Endothelial cell (in vitro differentiated cells): ENCODE measurements at regions not wholly inside any gene's neighbourhood (a gene's known extent, or its start where the extent isn't known, plus 50 kb on each side); places are given as distances from the start of the nearest gene placed in this dataset.
"Not testable (repeated sequence)": the region's sequence is repeated elsewhere in the genome, so short reads cannot be mapped to it uniquely, and the experiment has no call there.

ENCODE experiments used
- DNase-seq: peaks from one replicate; pipeline ENCODE4 v3.0.0; 2021; ENCODE audit warnings: low spot score
- H3K27ac Mint-ChIP-seq: one replicate; pipeline ENCODE4 v1.8.0; 2021; ENCODE audit warnings: mixed read lengths, inconsistent platforms; ENCODE audit not compliant: unreplicated experiment
- H3K27me3 Mint-ChIP-seq: one replicate; pipeline ENCODE4 v1.8.0; 2021; ENCODE audit warnings: mild to moderate bottlenecking, moderate library complexity, mixed read lengths, inconsistent platforms; ENCODE audit not compliant: unreplicated experiment
- H3K36me3 Mint-ChIP-seq: one replicate; pipeline ENCODE4 v1.8.0; 2021; ENCODE audit warnings: mild to moderate bottlenecking, low read depth, mixed read lengths, inconsistent platforms; ENCODE audit not compliant: unreplicated experiment
- H3K4me1 Mint-ChIP-seq: one replicate; pipeline ENCODE4 v1.8.0; 2021; ENCODE audit warnings: mild to moderate bottlenecking, mixed read lengths, inconsistent platforms; ENCODE audit not compliant: unreplicated experiment
- H3K4me3 Mint-ChIP-seq: one replicate; pipeline ENCODE4 v1.8.0; 2021; ENCODE audit warnings: mild to moderate bottlenecking, mixed read lengths, inconsistent platforms; ENCODE audit not compliant: unreplicated experiment
- H3K9me3 Mint-ChIP-seq: one replicate; pipeline ENCODE4 v1.8.0; 2021; ENCODE audit warnings: mixed read lengths, inconsistent platforms; ENCODE audit not compliant: unreplicated experiment
- CTCF ChIP-seq: fragments of 200-600 bp; sonication (generic); IDR thresholded peaks from one replicate; pipeline ENCODE4 v1.5.0; 2021; ENCODE audit warnings: antibody characterized with exemption; ENCODE audit not compliant: unreplicated experiment

GRCh38 chr11:49499117-49499516 lies 290.7 kb upstream of the FOLH1 start:
- Mint-ChIP-seq H3K9me3 (no peaks in the 10 kb centered on the region), H3K36me3 (no peaks in the 10 kb centered on the region), H3K4me3 (no peak overlapping the region), H3K4me1 (no peaks in the 10 kb centered on the region), H3K27me3 (peaks cover 2% of the 10 kb centered on the region), H3K27ac (no peak overlapping the region)
- no peak for TF ChIP-seq CTCF
- DNase-seq: no peak

GRCh38 chr11:49505231-49505630 lies 296.8 kb upstream of the FOLH1 start:
- H3K4me3 Mint-ChIP-seq: no peak overlapping the region
- no peak overlapping the region for H3K27ac Mint-ChIP-seq

GRCh38 chr11:49526240-49526829 lies 317.9 kb upstream of the FOLH1 start:
- H3K27ac Mint-ChIP-seq, H3K36me3 Mint-ChIP-seq, H3K9me3 Mint-ChIP-seq, H3K4me1 Mint-ChIP-seq, H3K27me3 Mint-ChIP-seq, H3K4me3 Mint-ChIP-seq: not testable (repeated sequence)
- TF ChIP-seq CTCF: peak; percentile 67
- peak; percentile 8 for DNase-seq

More at GRCh38 chr11:49505231-49505630, 296.8 kb upstream of the FOLH1 start:
- peaks cover 2% of the 10 kb centered on the region for H3K27me3 Mint-ChIP-seq
- H3K4me1 Mint-ChIP-seq: no peaks in the 10 kb centered on the region
- no peak for DNase-seq
- TF ChIP-seq CTCF: no peak
- H3K9me3 Mint-ChIP-seq: no peaks in the 10 kb centered on the region
- no peaks in the 10 kb centered on the region for H3K36me3 Mint-ChIP-seq

- Mint-ChIP-seq H3K4me1 (no peaks in the 10 kb centered on the region), H3K9me3 (no peaks in the 10 kb centered on the region), H3K27ac (no peak overlapping the region), H3K36me3 (no peaks in the 10 kb centered on the region), H3K4me3 (no peak overlapping the region), H3K27me3 (no peaks in the 10 kb centered on the region)
- DNase-seq: no peak
- no peak for TF ChIP-seq CTCF
Measured at GRCh38 chr11:49533204-49533603, 324.8 kb upstream of the FOLH1 start.

- not testable (repeated sequence) for H3K4me1 Mint-ChIP-seq, H3K27ac Mint-ChIP-seq, DNase-seq, H3K36me3 Mint-ChIP-seq, H3K9me3 Mint-ChIP-seq, H3K27me3 Mint-ChIP-seq, H3K4me3 Mint-ChIP-seq
Measured at GRCh38 chr11:49538927-49539326, 330.5 kb upstream of the FOLH1 start.

GRCh38 chr11:49558261-49558847 lies 350.0 kb upstream of the FOLH1 start:
- DNase-seq, H3K4me3 Mint-ChIP-seq, H3K27me3 Mint-ChIP-seq, H3K4me1 Mint-ChIP-seq, H3K36me3 Mint-ChIP-seq, H3K27ac Mint-ChIP-seq: not testable (repeated sequence)
- peaks cover 21% of the 10 kb centered on the region for H3K9me3 Mint-ChIP-seq

- peaks cover 21% of the 10 kb centered on the region for H3K9me3 Mint-ChIP-seq
- H3K36me3 Mint-ChIP-seq, DNase-seq, H3K27ac Mint-ChIP-seq, H3K4me3 Mint-ChIP-seq, H3K4me1 Mint-ChIP-seq, H3K27me3 Mint-ChIP-seq: not testable (repeated sequence)
Measured at GRCh38 chr11:49560593-49560992, 352.2 kb upstream of the FOLH1 start.

- H3K27ac Mint-ChIP-seq, H3K36me3 Mint-ChIP-seq, H3K27me3 Mint-ChIP-seq, H3K4me3 Mint-ChIP-seq, H3K4me1 Mint-ChIP-seq, DNase-seq: not testable (repeated sequence)
- peaks cover 24% of the 10 kb centered on the region for H3K9me3 Mint-ChIP-seq
Measured at GRCh38 chr11:49561240-49561880, 353.0 kb upstream of the FOLH1 start.
